ENCODE measurements at regions not wholly inside any gene's neighbourhood (a gene's known extent, or its start where the extent isn't known, plus 50 kb on each side); places are given as distances from the start of the nearest gene placed in this dataset.

GRCh38 chr20:58111310-58112016 is 117.0 kb downstream of the ANKRD60 start:
- no peak for DNase-seq (ENCODE audit: low read depth in 3 of 3)

GRCh38 chr20:58109918-58110635 is 118.4 kb downstream of the ANKRD60 start:
- no peak for DNase-seq (ENCODE audit: low read depth in 3 of 3)

- DNase-seq (ENCODE audit: low read depth in 3 of 3) = no peak
Observed at GRCh38 chr20:58109126-58109880, 119.2 kb downstream of the ANKRD60 start.

- no peak for DNase-seq (ENCODE audit: low read depth in 3 of 3)
Observed at GRCh38 chr20:58107533-58107932, 120.9 kb downstream of the ANKRD60 start.

- no peak for DNase-seq (ENCODE audit: low read depth in 3 of 3)
Observed at GRCh38 chr20:58106143-58106750, 122.2 kb downstream of the ANKRD60 start.

GRCh38 chr20:58103961-58104360 is 124.5 kb downstream of the ANKRD60 start:
- no peak for DNase-seq (ENCODE audit: low read depth in 3 of 3)

GRCh38 chr20:58103517-58103904 is 124.9 kb downstream of the ANKRD60 start:
- no peak for DNase-seq (ENCODE audit: low read depth in 3 of 3)

- no peak for DNase-seq (ENCODE audit: low read depth in 3 of 3)
Observed at GRCh38 chr20:58102744-58103516, 125.5 kb downstream of the ANKRD60 start.

GRCh38 chr20:58102261-58102660 is 126.2 kb downstream of the ANKRD60 start:
- no peak for DNase-seq (ENCODE audit: low read depth in 3 of 3)

GRCh38 chr20:58100731-58101356 is 127.6 kb downstream of the ANKRD60 start:
- DNase-seq (ENCODE audit: low read depth in 3 of 3) = no peak

- DNase-seq (ENCODE audit: low read depth in 3 of 3) = no peak
Observed at GRCh38 chr20:58099956-58100730, 128.3 kb downstream of the ANKRD60 start.

GRCh38 chr20:58099291-58099935 is 129.0 kb downstream of the ANKRD60 start:
- no peak for DNase-seq (ENCODE audit: low read depth in 3 of 3)

- no peak for DNase-seq (ENCODE audit: low read depth in 3 of 3)
Observed at GRCh38 chr20:58098571-58098970, 129.9 kb downstream of the ANKRD60 start.

- DNase-seq (ENCODE audit: low read depth in 3 of 3) = no peak
Observed at GRCh38 chr20:58097943-58098342, 130.5 kb downstream of the ANKRD60 start.

GRCh38 chr20:58097429-58097828 is 131.0 kb downstream of the ANKRD60 start:
- DNase-seq (ENCODE audit: low read depth in 3 of 3) = no peak

GRCh38 chr20:58096880-58097423 is 131.5 kb downstream of the ANKRD60 start:
- no peak for DNase-seq (ENCODE audit: low read depth in 3 of 3)

- DNase-seq (ENCODE audit: low read depth in 3 of 3) = no peak
Observed at GRCh38 chr20:58094698-58095097, 133.8 kb downstream of the ANKRD60 start.

GRCh38 chr20:58094160-58094559 is 134.3 kb downstream of the ANKRD60 start:
- no peak for DNase-seq (ENCODE audit: low read depth in 3 of 3)

- no peak for DNase-seq (ENCODE audit: low read depth in 3 of 3)
Observed at GRCh38 chr20:58092871-58093270, 135.6 kb downstream of the ANKRD60 start.
